ENCODE measurements at regions not wholly inside any gene's neighbourhood (a gene's known extent, or its start where the extent isn't known, plus 50 kb on each side); places are given as distances from the start of the nearest gene placed in this dataset.

GRCh38 chr12:92465786-92466295 is 236.9 kb upstream of the PLEKHG7 start:
- no peak for DNase-seq (ENCODE audit: low read depth)

GRCh38 chr12:92464911-92465310 is 237.9 kb upstream of the PLEKHG7 start:
- no peak for DNase-seq (ENCODE audit: low read depth)

- no peak for DNase-seq (ENCODE audit: low read depth)
Measured at GRCh38 chr12:92463171-92463570, 239.6 kb upstream of the PLEKHG7 start.

- DNase-seq (ENCODE audit: low read depth) = no peak
Measured at GRCh38 chr12:92462527-92462926, 240.3 kb upstream of the PLEKHG7 start.

GRCh38 chr12:92462049-92462448 is 240.7 kb upstream of the PLEKHG7 start:
- DNase-seq (ENCODE audit: low read depth) = no peak

- no peak for DNase-seq (ENCODE audit: low read depth)
Measured at GRCh38 chr12:92459850-92460249, 242.9 kb upstream of the PLEKHG7 start.

GRCh38 chr12:92458996-92459395 is 243.8 kb upstream of the PLEKHG7 start:
- DNase-seq (ENCODE audit: low read depth) = no peak

- DNase-seq (ENCODE audit: low read depth) = no peak
Measured at GRCh38 chr12:92457458-92458180, 245.2 kb upstream of the PLEKHG7 start.

- DNase-seq (ENCODE audit: low read depth) = no peak
Measured at GRCh38 chr12:92452763-92453162, 250.0 kb upstream of the PLEKHG7 start.

- no peak for DNase-seq (ENCODE audit: low read depth)
Measured at GRCh38 chr12:92446083-92446460, 256.7 kb upstream of the PLEKHG7 start.

- DNase-seq (ENCODE audit: low read depth) = no peak
Measured at GRCh38 chr12:92445253-92446082, 257.3 kb upstream of the PLEKHG7 start.

- DNase-seq (ENCODE audit: low read depth) = no peak
Measured at GRCh38 chr12:92444763-92445162, 258.0 kb upstream of the PLEKHG7 start.

GRCh38 chr12:92442782-92443181 is 260.0 kb upstream of the PLEKHG7 start:
- DNase-seq (ENCODE audit: low read depth) = no peak

- no peak for DNase-seq (ENCODE audit: low read depth)
Measured at GRCh38 chr12:92440072-92440471, 262.7 kb upstream of the PLEKHG7 start.

- no peak for DNase-seq (ENCODE audit: low read depth)
Measured at GRCh38 chr12:92439420-92439805, 263.4 kb upstream of the PLEKHG7 start.

- no peak for DNase-seq (ENCODE audit: low read depth)
Measured at GRCh38 chr12:92438641-92439419, 264.0 kb upstream of the PLEKHG7 start.

- DNase-seq (ENCODE audit: low read depth) = no peak
Measured at GRCh38 chr12:92437452-92437851, 265.3 kb upstream of the PLEKHG7 start.

- DNase-seq (ENCODE audit: low read depth) = no peak
Measured at GRCh38 chr12:92436856-92437255, 265.9 kb upstream of the PLEKHG7 start.

- no peak for DNase-seq (ENCODE audit: low read depth)
Measured at GRCh38 chr12:92434607-92435025, 268.2 kb upstream of the PLEKHG7 start.

GRCh38 chr12:92432724-92433441 is 269.9 kb upstream of the PLEKHG7 start:
- DNase-seq (ENCODE audit: low read depth) = no peak

GRCh38 chr12:92431146-92431545 is 271.6 kb upstream of the PLEKHG7 start:
- DNase-seq (ENCODE audit: low read depth) = no peak

- DNase-seq (ENCODE audit: low read depth) = no peak
Measured at GRCh38 chr12:92426332-92426731, 276.5 kb upstream of the PLEKHG7 start.

Measured in stimulated activated CD8-positive, alpha-beta memory T cell treated with anti-CD3 and anti-CD28 coated beads, Interleukin-4, amount 100 ng/mL, for 24 hours (primary cell).